ENCODE measurements at regions not wholly inside any gene's neighbourhood (a gene's known extent, or its start where the extent isn't known, plus 50 kb on each side); places are given as distances from the start of the nearest gene placed in this dataset.

GRCh38 chr1:5393146-5393545 is 599.1 kb downstream of the NPHP4 start:
- TF ChIP-seq POLR2AphosphoS5 (IDR thresholded peaks at IDR 0.05) (no peak), CTCF (IDR thresholded peaks at IDR 0.05) (no peak), EP300 (IDR thresholded peaks at IDR 0.05) (no peak)
